PC-3 (cell line): ENCODE measurements at regions not wholly inside any gene's neighbourhood (a gene's known extent, or its start where the extent isn't known, plus 50 kb on each side); places are given as distances from the start of the nearest gene placed in this dataset.

ENCODE experiments used
- EZH2phosphoT487 ChIP-seq: fragments of 300-600 bp; sonication (generic); IDR thresholded peaks from 2 replicates; pipeline ENCODE4 v1.6.1; 2018; ENCODE audit warnings: mild to moderate bottlenecking, antibody characterized with exemption, low read length, borderline replicate concordance
- TF ChIP-seq, protein P1 (sequence below): fragments of 300-600 bp; sonication (generic); conservative IDR thresholded peaks from 2 replicates; pipeline ENCODE4 v1.5.1; 2017; ENCODE audit warnings: antibody characterized with exemption, low read depth, mild to moderate bottlenecking, low read length

DNA sequence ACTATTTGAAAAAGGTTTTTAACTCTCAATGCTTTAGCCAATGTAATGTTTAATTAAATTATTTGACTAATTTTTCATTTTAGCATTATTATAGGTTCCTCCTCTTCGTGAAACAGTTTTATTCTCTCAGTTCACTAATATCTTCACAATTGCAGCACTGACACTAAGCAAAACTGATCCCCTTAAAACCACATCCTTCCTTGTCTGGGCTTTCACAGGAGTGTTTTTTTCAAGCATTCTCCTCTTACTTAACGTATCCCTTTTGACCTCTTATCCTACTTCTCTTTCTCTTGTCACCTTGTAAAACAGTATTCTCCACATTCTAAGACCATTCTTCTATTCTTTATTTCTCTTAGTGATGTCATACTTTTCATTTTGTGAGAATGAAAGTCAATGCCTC lies 112.8 kb downstream of the DSC3 start:
- TF ChIP-seq, protein P1, sequence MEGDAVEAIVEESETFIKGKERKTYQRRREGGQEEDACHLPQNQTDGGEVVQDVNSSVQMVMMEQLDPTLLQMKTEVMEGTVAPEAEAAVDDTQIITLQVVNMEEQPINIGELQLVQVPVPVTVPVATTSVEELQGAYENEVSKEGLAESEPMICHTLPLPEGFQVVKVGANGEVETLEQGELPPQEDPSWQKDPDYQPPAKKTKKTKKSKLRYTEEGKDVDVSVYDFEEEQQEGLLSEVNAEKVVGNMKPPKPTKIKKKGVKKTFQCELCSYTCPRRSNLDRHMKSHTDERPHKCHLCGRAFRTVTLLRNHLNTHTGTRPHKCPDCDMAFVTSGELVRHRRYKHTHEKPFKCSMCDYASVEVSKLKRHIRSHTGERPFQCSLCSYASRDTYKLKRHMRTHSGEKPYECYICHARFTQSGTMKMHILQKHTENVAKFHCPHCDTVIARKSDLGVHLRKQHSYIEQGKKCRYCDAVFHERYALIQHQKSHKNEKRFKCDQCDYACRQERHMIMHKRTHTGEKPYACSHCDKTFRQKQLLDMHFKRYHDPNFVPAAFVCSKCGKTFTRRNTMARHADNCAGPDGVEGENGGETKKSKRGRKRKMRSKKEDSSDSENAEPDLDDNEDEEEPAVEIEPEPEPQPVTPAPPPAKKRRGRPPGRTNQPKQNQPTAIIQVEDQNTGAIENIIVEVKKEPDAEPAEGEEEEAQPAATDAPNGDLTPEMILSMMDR: no peak
- no peak for TF ChIP-seq EZH2phosphoT487
